ENCODE measurements at regions not wholly inside any gene's neighbourhood (a gene's known extent, or its start where the extent isn't known, plus 50 kb on each side); places are given as distances from the start of the nearest gene placed in this dataset.
A peak's percentile ranks its signal among the peaks of the same experiment; 100 is the strongest.
"Not testable (repeated sequence)": the region's sequence is repeated elsewhere in the genome, so short reads cannot be mapped to it uniquely, and the experiment has no call there.

- FAIRE-seq: no peak
Measured at GRCh38 chr4:129254526-129254925, 158.6 kb downstream of the C4orf33 start.

GRCh38 chr4:129261584-129261983 lies 165.6 kb downstream of the C4orf33 start:
- no peak for FAIRE-seq

GRCh38 chr4:129264008-129264657 lies 168.2 kb downstream of the C4orf33 start:
- FAIRE-seq: no peak

- no peak for FAIRE-seq
Measured at GRCh38 chr4:129278868-129279267, 182.9 kb downstream of the C4orf33 start.

GRCh38 chr4:129282293-129282692 lies 186.3 kb downstream of the C4orf33 start:
- FAIRE-seq: no peak

GRCh38 chr4:129292194-129292593 lies 196.2 kb downstream of the C4orf33 start:
- not testable (repeated sequence) for FAIRE-seq

GRCh38 chr4:129314781-129315180 lies 218.8 kb downstream of the C4orf33 start:
- FAIRE-seq: no peak

- FAIRE-seq: no peak
Measured at GRCh38 chr4:129322920-129323319, 227.0 kb downstream of the C4orf33 start.

- FAIRE-seq: no peak
Measured at GRCh38 chr4:129323658-129324057, 227.7 kb downstream of the C4orf33 start.

GRCh38 chr4:129326571-129327460 lies 230.9 kb downstream of the C4orf33 start:
- no peak for FAIRE-seq

GRCh38 chr4:129327637-129328036 lies 231.7 kb downstream of the C4orf33 start:
- no peak for FAIRE-seq

- no peak for FAIRE-seq
Measured at GRCh38 chr4:129328162-129328561, 232.2 kb downstream of the C4orf33 start.

- FAIRE-seq: no peak
Measured at GRCh38 chr4:129334136-129334535, 238.2 kb downstream of the C4orf33 start.

- no peak for FAIRE-seq
Measured at GRCh38 chr4:129335276-129335675, 239.3 kb downstream of the C4orf33 start.

- no peak for FAIRE-seq
Measured at GRCh38 chr4:129335818-129336217, 239.9 kb downstream of the C4orf33 start.

GRCh38 chr4:129336457-129337227 lies 240.7 kb downstream of the C4orf33 start:
- FAIRE-seq: no peak

- FAIRE-seq: no peak
Measured at GRCh38 chr4:129337228-129337620, 241.3 kb downstream of the C4orf33 start.

- FAIRE-seq: no peak
Measured at GRCh38 chr4:129342819-129343408, 247.0 kb downstream of the C4orf33 start.

GRCh38 chr4:129344058-129344457 lies 248.1 kb downstream of the C4orf33 start:
- FAIRE-seq: peak; percentile 83

- FAIRE-seq: no peak
Measured at GRCh38 chr4:129345609-129346008, 249.7 kb downstream of the C4orf33 start.

GRCh38 chr4:129346036-129346435 lies 250.1 kb downstream of the C4orf33 start:
- FAIRE-seq: no peak

- no peak for FAIRE-seq
Measured at GRCh38 chr4:129346734-129347133, 250.8 kb downstream of the C4orf33 start.

Measured in G401.6 (cell line).